ENCODE measurements at regions not wholly inside any gene's neighbourhood (a gene's known extent, or its start where the extent isn't known, plus 50 kb on each side); places are given as distances from the start of the nearest gene placed in this dataset.

DNA sequence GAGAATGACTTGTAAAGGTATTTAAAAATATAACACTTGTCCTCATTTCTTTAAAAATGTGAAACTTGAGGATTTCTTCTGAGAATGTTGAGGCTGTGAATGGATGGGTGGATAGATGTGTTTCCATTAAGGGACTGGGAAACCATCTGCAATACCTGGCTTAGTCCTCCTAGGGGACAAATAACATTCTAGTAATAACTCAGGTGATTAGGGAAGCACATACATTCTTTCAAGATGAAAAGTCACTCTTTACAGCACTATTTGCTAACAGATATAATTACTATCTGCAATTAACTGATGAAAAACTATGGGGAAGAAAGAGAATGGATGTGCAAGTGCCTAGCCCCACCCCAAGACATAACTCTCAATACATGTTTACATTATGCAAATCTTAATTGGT is 542.3 kb downstream of the CD83 start:
- DNase-seq (ENCODE audit: low read depth, low spot score) = no peak

- no peak for DNase-seq (ENCODE audit: low read depth, low spot score)
These were observed 543.4 kb downstream of the CD83 start for GRCh38 chr6:14660806-14661579.

- no peak for DNase-seq (ENCODE audit: low read depth, low spot score)
These were observed 544.1 kb downstream of the CD83 start for GRCh38 chr6:14661691-14662090.

DNA sequence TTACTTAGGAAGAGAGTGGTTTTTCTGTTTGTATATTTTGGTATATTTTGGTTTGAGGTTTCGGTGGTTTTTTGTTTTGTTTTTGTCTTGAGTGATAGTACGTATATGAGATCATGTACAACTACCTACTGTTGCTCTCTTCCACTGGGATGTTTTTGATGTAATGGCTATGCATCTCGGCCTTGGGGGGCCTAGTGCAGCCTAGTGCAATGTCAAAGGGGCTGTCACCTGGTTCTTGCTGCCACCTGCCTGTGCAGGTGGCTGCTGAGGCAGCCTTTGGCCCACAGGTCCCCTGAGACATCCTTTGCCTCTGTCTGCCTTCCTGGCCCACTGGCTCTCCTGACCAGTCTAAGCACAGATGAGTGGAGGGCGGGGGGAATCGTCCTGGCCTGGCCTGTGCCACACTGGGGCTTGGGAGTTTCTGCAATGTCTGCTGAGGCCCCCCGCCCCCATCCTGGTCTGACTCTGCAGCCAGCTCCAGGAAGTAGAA is 546.6 kb downstream of the CD83 start:
- DNase-seq (ENCODE audit: low read depth, low spot score) = no peak

DNA sequence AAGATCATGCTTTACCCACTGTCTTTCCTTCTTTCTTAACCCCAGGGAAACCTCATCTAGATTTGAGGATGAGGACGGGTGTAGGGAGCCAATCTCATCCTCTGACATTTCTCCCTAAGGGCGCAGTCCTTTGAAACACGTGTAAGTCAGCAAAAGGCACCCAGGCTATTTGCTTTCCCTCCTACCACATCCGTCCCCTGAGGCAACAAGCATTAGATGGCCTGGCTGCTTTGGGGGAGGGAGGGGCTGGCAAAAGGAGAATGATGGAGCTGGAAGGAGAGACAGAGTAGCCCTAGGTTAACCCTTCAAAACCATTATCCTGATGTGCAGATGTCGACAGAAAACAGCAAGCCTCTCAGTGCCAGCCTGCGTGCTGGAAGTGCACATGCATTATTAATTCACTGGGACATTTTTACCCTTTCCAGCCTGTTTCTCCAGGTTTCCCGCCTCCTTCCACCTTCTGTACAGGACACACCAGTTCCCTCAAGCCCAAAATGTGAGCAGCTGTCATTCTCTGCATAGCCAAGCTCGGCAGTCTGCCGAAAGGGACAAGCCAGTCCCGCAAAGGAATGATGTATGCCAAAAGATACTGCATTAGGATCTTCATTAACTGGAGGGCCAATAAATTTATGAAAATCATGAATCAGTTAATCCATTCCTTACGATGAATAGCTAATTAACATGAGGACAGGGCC is 547.2 kb downstream of the CD83 start:
- no peak for DNase-seq (ENCODE audit: low read depth, low spot score)

GRCh38 chr6:14665827-14666724 is 548.5 kb downstream of the CD83 start:
- DNase-seq (ENCODE audit: low read depth, low spot score) = no peak

- DNase-seq (ENCODE audit: low read depth, low spot score) = no peak
These were observed 553.2 kb downstream of the CD83 start for GRCh38 chr6:14670806-14671205.

DNA sequence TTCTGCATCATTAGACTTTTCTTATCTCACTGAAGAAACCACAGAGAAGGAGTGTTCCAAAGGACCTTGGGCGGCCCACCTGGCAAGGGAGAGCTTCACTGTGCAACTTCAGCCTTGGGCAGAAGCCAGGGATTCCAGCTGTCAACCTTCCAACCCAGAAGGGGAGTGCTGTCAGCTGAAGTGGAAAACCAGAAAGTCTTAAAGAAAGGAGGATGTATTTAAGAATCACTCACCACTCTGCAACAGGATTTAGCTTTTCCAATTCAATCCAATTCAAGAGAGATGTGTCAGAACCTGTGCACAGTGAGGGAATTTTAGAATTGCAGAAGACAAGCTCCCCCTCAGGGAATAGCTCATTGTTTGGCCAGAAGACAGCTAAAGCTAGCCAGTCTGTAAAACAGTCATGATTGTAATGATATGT is 553.7 kb downstream of the CD83 start:
- no peak for DNase-seq (ENCODE audit: low read depth, low spot score)

DNA sequence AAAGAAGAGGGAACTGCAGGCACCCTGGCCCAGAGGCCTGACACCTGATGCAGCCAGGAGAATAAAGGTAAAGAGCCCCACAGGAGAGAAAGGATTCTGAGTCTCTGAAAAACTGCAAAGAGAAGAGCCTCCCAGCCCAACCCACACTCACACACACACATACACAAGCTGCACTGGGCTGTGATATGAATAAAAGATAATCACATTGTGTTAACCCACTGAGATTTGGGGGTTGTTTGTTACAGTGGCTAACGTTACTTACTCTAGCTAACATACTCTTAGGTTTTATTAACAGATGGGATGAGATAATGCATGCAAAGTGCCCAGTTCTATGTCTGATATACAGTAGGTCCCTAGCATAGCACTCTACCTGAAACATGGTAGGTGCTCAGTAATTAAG is 554.4 kb downstream of the CD83 start:
- no peak for DNase-seq (ENCODE audit: low read depth, low spot score)

- DNase-seq (ENCODE audit: low read depth, low spot score) = no peak
These were observed 555.6 kb downstream of the CD83 start for GRCh38 chr6:14673201-14673600.

GRCh38 chr6:14674458-14674857 is 556.9 kb downstream of the CD83 start:
- no peak for DNase-seq (ENCODE audit: low read depth, low spot score)

DNA sequence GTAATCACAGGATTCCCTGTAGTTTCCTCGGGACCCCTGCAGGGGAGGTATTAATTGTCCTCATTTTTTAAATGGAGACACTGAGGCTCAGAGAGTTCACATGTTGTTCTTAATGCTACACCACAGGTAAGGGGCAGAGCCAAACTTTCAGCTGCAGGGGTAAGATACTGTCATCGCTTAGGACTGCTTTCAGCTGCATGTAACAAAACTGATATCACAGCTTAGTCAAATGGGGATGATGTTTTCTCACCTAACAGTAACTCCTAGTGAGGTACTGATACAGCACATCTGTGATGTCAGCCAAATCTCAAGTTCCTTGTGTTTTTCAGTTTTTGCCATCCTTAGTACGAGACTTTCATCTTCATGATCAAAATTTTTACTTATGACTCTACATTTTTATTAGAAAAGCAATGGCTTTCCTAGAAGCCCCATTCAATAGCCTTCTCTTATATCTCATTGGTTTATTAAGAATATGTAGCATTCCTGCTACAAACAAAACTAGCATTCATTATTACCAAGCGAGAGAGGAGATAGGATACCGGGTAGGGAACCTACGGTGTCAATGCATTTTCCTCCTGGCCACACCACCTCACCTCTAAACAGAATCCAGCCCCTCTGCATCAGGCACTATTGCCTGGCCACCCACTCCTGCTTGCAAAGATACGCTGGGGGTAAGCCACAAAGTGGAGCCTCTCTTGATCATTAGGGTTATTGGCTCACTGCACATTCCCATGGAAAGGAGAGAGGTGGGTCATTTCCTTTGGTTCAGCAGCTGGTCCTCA is 557.5 kb downstream of the CD83 start:
- DNase-seq (ENCODE audit: low read depth, low spot score) = no peak

DNA sequence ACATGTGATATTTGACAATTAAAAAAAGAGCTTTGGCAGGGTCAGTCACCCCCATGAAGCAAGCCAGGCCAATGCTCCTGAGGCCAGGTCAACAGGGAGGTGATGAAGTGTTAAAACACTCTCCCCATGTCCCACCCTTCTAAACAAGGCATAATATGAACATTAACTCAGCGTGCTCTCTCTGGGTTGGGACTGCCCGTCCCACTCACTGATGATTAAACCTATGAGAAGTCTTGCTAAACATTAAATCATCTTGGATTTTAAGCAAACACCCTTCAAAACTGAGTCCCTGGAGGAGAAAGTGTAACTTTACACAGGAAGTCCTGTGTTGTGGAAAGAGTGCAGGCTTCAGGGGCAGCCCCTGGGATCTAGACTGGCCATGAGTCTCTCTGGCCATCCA is 558.5 kb downstream of the CD83 start:
- no peak for DNase-seq (ENCODE audit: low read depth, low spot score)

GRCh38 chr6:14676977-14677781 is 559.6 kb downstream of the CD83 start:
- no peak for DNase-seq (ENCODE audit: low read depth, low spot score)

DNA sequence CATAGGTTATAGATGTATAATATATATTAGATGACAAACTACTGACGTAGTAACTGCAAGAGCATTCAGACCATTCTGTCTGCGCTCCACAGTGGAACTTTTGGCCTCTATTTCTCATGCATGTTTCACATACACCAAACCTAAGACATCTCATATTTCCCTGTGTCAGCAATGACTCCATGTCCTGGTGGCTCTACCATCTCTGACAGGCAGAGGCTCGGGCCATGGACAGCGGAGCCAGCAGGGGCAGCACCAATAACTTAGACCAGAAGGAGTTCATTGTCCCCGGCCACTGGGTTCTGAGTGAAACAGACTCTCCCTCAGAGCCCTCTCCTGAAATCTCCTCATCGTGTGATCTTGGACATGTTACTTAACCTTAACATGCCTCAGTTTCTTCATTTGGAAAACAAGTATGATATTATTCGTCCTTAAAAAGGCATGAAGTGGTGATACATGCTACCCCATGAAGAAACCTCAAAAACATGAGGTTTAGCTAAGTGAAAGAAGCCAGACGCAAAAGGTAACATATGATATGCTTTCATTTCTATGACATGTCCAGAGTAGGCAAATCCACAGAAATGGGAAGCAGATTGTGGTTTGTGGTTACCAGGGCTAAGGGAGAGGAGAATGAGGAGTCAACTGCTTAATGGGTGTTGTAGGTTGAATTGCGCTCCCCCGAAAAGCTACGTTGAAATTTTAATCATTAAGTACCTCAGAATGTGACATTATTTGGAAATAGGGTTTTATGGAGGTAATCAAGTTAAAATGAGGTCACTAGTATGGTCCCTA is 564.0 kb upstream of the JARID2 start:
- DNase-seq (ENCODE audit: low read depth, low spot score) = no peak

DNA sequence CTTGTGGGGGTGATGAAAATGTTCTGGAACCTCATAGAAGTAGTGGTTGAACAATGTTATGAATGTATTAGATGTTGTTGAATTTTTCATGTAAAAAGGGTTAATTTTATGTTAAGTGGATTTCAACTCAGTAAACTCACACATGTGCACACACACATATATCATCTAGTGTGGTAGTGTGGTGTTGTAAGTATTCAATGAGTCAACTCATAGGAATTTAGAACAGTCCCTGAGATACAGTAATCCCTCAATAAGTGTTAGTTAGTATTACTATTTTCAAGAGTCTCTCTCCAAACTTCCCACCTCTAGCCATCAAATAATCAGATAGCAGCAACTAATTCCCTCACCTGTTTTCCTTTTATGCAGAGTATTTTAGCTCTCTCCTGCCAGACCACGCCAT is 563.1 kb upstream of the JARID2 start:
- DNase-seq (ENCODE audit: low read depth, low spot score) = no peak

DNA sequence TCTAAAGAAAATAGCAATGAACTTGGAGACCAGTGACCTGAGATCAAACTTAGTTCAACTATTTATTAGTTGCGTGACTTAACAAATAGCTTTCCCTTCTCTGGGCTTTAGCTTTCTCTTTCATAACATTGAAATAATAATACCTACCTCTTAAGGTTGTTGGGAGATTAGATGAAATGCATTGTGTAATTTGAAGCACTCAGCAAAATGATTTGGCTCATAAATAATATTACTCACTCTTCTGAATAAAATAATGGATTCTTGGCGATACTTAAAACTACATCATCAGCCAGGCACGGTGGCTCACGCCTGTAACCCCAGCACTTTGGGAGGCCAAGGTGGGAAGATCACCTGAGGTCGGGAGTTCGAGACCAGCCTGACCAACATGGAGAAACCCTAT is 556.2 kb upstream of the JARID2 start:
- no peak for DNase-seq (ENCODE audit: low read depth, low spot score)

DNA sequence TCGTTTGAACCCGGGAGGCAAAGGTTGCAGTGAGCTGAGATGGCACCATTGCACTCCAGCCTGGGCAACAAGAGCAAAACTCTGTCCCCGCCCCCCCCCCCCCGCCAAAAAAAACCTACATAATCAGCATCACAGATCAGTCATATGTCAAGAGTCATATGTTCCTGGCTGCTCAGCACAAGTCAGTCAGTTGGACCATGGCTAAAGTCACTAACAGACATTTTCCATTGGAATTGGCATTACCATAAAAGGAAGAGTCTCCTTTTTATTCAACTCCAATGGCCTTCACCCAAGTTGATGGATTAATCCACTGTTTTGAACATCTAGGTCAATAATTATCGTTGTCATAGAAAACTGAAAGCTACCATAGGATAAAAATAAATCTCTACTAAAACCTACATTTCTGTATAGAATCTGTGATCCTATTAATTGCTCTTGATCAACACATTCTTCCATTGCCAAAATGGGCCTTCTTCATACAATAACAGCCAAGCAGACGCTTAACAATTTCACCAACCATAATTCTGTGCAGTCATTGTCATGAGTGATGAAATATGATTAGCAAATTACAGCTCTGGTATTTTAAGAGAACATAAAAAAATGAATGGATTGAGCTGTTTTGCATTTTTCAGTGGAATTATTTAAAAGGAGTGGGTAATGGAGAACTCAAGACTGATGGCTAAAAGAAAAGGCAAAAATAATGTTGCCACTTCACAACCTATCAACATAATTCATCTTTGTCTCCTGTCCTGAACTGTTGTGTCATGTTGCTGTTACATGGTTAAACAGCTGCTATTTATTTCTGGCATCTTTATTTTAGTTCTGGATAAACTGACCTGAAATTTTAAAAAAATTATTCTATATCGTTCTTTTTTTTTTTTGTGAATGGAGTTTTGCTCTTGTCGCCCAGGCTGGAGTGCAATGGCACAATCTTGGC is 555.5 kb upstream of the JARID2 start:
- no peak for DNase-seq (ENCODE audit: low read depth, low spot score)

- no peak for DNase-seq (ENCODE audit: low read depth, low spot score)
These were observed 553.7 kb upstream of the JARID2 start for GRCh38 chr6:14692208-14692607.
